Fibroblast of lung (primary cell): ENCODE measurements at regions not wholly inside any gene's neighbourhood (a gene's known extent, or its start where the extent isn't known, plus 50 kb on each side); places are given as distances from the start of the nearest gene placed in this dataset.
"Not testable (repeated sequence)": the region's sequence is repeated elsewhere in the genome, so short reads cannot be mapped to it uniquely, and the experiment has no call there.

Source experiments
- DNase-seq, 2 donors: peaks; one replicate each; pipeline versions ENCODE4 v3.0.0 to v3.0.0-alpha.2; 2010; ENCODE audit warnings: low read depth in 2 of 2
- H2AFZ ChIP-seq: 2 replicates; pipeline ENCODE4 v1.5.1; 2012; ENCODE audit warnings: low read length, control low read depth, inconsistent platforms
- H3K27ac ChIP-seq: 2 replicates; pipeline ENCODE4 v1.5.1; 2011; ENCODE audit warnings: low read length, control low read depth; ENCODE audit not compliant: insufficient read depth
- H3K27me3 ChIP-seq: 2 replicates; pipeline ENCODE4 v1.5.1; 2011; ENCODE audit warnings: mild to moderate bottlenecking, low read length; ENCODE audit not compliant: control insufficient read depth, insufficient read depth
- H3K36me3 ChIP-seq: 2 replicates; pipeline ENCODE4 v1.5.1; 2011; ENCODE audit warnings: low read length; ENCODE audit not compliant: control insufficient read depth, insufficient read depth
- H3K4me1 ChIP-seq: 2 replicates; pipeline ENCODE4 v1.5.1; 2011; ENCODE audit warnings: low read length; ENCODE audit not compliant: control insufficient read depth, insufficient read depth; ENCODE audit errors: extremely low read depth
- H3K4me2 ChIP-seq: 2 replicates; pipeline ENCODE4 v1.5.1; 2011; ENCODE audit warnings: low read length, control low read depth; ENCODE audit not compliant: insufficient read depth; ENCODE audit errors: extremely low read depth
- H3K4me3 ChIP-seq, 4 experiments: fragments of 200-600 bp in 1 of 4; sonication (generic) in 1 of 4; replicated peaks in 1 of 4; 2 replicates each; pipeline ENCODE4 v1.5.1; 2011 to 2016; ENCODE audit warnings: low read length in 4 of 4, low read depth in 3 of 4, mild to moderate bottlenecking in 3 of 4, control low read depth in 2 of 4, inconsistent platforms in 1 of 4, mixed read lengths in 1 of 4; ENCODE audit not compliant: insufficient read depth in 1 of 4; ENCODE audit errors: control extremely low read depth in 1 of 4
- H3K79me2 ChIP-seq: 2 replicates; pipeline ENCODE4 v1.5.1; 2012; ENCODE audit warnings: mild to moderate bottlenecking, low read length, inconsistent platforms; ENCODE audit not compliant: control insufficient read depth, insufficient read depth
- H3K9ac ChIP-seq: 2 replicates; pipeline ENCODE4 v1.5.1; 2011; ENCODE audit warnings: mild to moderate bottlenecking, low read length, control low read depth; ENCODE audit not compliant: insufficient read depth
- H3K9me3 ChIP-seq: 2 replicates; pipeline ENCODE4 v1.5.1; 2012; ENCODE audit warnings: low read depth, low read length; ENCODE audit not compliant: control insufficient read depth, insufficient read depth
- H4K20me1 ChIP-seq: 2 replicates; pipeline ENCODE4 v1.5.1; 2011; ENCODE audit warnings: low read length; ENCODE audit not compliant: control insufficient read depth, insufficient read depth; ENCODE audit errors: extremely low read depth
- EZH2 ChIP-seq: IDR thresholded peaks from 2 replicates; pipeline ENCODE4 v1.5.1; 2012; ENCODE audit warnings: low read length, control low read depth, mild to moderate bottlenecking; ENCODE audit errors: missing control alignments
- TF ChIP-seq, protein P1 (sequence below), 2 donors: IDR thresholded peaks in 1 of 2; conservative IDR thresholded peaks in 1 of 2; 1 replicate in 1 of 2; 2 replicates in 1 of 2; pipeline ENCODE4 v1.5.1; 2011 to 2012; ENCODE audit warnings: low read length in 2 of 2, control low read depth in 1 of 2, inconsistent platforms in 1 of 2, low read depth in 1 of 2, mild to moderate bottlenecking in 1 of 2

DNA sequence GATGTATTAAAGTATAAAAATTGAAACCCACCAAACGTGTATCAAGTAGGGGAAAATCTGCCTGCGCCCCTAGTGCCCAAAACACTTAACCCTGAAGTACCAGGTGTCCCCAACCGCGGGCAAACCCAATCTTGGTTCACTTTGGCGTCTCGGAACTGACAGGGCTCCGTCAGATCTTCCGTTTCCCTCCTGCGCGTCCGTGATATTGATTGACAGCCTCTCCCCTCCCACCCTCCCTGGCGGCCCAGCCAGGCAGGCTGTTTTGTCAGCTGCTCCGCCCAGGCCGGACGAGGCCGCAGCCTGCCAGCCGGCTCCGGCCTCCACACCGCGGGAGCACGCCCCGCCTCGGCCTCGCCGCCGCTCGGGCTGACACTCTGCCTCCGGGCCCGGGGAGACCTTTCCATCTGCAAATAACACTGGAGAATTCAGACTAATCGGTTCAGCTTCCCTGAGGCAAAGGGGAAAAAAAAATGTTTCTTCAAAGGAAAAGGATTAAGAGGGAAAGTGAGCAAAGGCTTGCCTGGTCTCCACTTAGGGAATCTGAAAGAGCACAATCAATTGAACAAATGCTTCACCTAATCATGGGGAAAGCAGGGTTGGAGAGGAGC lies 234.9 kb upstream of the MCHR2 start:
- Histone ChIP-seq H4K20me1 (no peaks in the 10 kb centered on the region), H3K4me3 (peak overlapping the region; percentile 26 to 64 (median 48)), H3K36me3 (no peaks in the 10 kb centered on the region), H3K9me3 (no peaks in the 10 kb centered on the region), H3K27me3 (no peaks in the 10 kb centered on the region), H2AFZ (peak overlapping the region; percentile 83), H3K79me2 (no peaks in the 10 kb centered on the region), H3K27ac (peak overlapping the region; percentile 16), H3K4me2 (peak overlapping the region; percentile 68), H3K4me1 (no peaks in the 10 kb centered on the region), H3K9ac (peak overlapping the region; percentile 36)
- TF ChIP-seq, protein P1, sequence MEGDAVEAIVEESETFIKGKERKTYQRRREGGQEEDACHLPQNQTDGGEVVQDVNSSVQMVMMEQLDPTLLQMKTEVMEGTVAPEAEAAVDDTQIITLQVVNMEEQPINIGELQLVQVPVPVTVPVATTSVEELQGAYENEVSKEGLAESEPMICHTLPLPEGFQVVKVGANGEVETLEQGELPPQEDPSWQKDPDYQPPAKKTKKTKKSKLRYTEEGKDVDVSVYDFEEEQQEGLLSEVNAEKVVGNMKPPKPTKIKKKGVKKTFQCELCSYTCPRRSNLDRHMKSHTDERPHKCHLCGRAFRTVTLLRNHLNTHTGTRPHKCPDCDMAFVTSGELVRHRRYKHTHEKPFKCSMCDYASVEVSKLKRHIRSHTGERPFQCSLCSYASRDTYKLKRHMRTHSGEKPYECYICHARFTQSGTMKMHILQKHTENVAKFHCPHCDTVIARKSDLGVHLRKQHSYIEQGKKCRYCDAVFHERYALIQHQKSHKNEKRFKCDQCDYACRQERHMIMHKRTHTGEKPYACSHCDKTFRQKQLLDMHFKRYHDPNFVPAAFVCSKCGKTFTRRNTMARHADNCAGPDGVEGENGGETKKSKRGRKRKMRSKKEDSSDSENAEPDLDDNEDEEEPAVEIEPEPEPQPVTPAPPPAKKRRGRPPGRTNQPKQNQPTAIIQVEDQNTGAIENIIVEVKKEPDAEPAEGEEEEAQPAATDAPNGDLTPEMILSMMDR (conservative IDR thresholded peaks at IDR 0.05 in 1 of 2, IDR thresholded peaks at IDR 0.05 in 1 of 2; ENCODE audit: low read depth in 1 of 2, low read length in 2 of 2): peak; percentile 29 to 36
- no peak for TF ChIP-seq EZH2
- peak; percentile 63 to 75 for DNase-seq

DNA sequence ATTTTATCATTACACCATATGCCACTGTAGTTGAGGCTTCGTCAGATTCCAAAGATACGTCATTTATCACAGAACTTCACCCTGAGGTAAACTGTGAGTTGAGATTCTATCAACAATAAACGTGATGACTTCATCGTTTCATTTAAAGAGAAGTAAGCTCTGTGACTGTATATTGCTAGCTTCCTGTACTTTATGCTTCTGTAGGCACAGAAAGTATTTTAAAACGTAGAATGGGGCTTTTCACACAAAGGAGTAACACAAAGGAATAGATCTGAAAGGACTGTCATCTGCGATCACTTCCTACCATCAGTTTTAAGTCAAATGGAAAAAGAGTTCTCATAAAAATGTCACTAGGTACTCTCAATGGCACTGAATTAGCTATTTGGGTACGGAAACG lies 234.4 kb upstream of the MCHR2 start:
- Histone ChIP-seq H3K79me2 (no peaks in the 10 kb centered on the region), H3K9ac (peak overlapping the region; percentile 36), H4K20me1 (no peaks in the 10 kb centered on the region), H3K4me2 (peak overlapping the region; percentile 68), H3K9me3 (no peaks in the 10 kb centered on the region), H3K27ac (peak overlapping the region; percentile 16), H3K27me3 (no peaks in the 10 kb centered on the region), H3K4me3 (peak overlapping the region; percentile 26 to 64 (median 48)), H2AFZ (peak overlapping the region; percentile 73), H3K4me1 (no peaks in the 10 kb centered on the region), H3K36me3 (no peaks in the 10 kb centered on the region)
- peak; percentile 26 to 45 for DNase-seq
- TF ChIP-seq, protein P1 (conservative IDR thresholded peaks at IDR 0.05 in 1 of 2, IDR thresholded peaks at IDR 0.05 in 1 of 2; ENCODE audit: low read depth in 1 of 2, low read length in 2 of 2): no peak
- TF ChIP-seq EZH2: no peak

DNA sequence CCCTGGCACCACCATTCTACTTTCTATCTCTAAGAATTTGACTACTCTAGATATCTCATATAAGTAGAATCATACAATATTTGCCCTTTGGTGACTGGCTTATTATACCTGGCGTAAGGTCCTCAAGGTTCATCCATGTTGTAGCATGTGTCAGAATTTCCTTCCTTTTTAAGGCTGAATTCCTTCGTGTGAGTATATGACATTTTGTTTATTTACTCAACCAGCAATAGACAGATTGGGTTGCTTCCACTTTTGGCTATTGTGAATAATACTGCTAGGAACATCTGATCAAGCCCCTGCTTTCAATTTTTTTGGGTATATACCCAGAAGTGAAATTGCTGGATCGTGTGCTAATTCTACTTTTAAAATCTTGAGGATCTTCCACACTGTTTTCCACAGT lies 232.8 kb upstream of the MCHR2 start:
- H3K4me3 ChIP-seq: no peak overlapping the region
- no peak overlapping the region for H3K9ac ChIP-seq
- no peak overlapping the region for H2AFZ ChIP-seq
- no peaks in the 10 kb centered on the region for H3K9me3 ChIP-seq
- TF ChIP-seq EZH2: no peak
- TF ChIP-seq, protein P1 (conservative IDR thresholded peaks at IDR 0.05 in 1 of 2, IDR thresholded peaks at IDR 0.05 in 1 of 2; ENCODE audit: low read depth in 1 of 2, low read length in 2 of 2): no peak
- H3K27ac ChIP-seq: no peak overlapping the region
- no peaks in the 10 kb centered on the region for H3K27me3 ChIP-seq
- no peak for DNase-seq
- no peaks in the 10 kb centered on the region for H4K20me1 ChIP-seq
- no peak overlapping the region for H3K4me2 ChIP-seq
- H3K36me3 ChIP-seq: no peaks in the 10 kb centered on the region
- no peaks in the 10 kb centered on the region for H3K4me1 ChIP-seq
- H3K79me2 ChIP-seq: no peaks in the 10 kb centered on the region

DNA sequence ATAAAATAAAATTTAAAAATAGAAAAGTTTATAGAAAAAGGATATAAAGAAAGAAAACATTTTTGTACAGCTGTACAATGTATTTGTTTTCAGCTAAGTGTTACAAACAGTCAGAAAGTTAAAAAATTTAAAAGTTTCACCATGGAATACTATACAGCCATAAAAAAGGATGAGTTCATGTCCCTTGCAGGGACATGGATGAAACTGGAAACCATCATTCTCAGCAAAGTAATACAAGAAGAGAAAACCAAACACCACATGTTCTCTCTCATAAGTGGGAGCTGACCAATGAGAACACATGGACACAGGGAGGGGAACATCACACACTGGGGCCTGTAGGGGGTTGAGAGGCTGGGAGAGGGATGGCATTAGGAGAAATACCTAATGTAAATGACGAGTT lies 229.9 kb upstream of the MCHR2 start:
- not testable (repeated sequence) for H2AFZ ChIP-seq, H3K79me2 ChIP-seq, H3K4me2 ChIP-seq, H3K27me3 ChIP-seq, H3K4me3 ChIP-seq, H3K9ac ChIP-seq, H3K36me3 ChIP-seq, DNase-seq, H3K4me1 ChIP-seq, H3K27ac ChIP-seq, H3K9me3 ChIP-seq, H4K20me1 ChIP-seq
